Keratinocyte (primary cell): ENCODE measurements at regions not wholly inside any gene's neighbourhood (a gene's known extent, or its start where the extent isn't known, plus 50 kb on each side); places are given as distances from the start of the nearest gene placed in this dataset.

Source experiments
- DNase-seq: peaks from one replicate; pipeline ENCODE4 v3.0.0-alpha.2; 2011; ENCODE audit warnings: low read depth, missing footprints, low spot score
- FAIRE-seq: peaks from 2 replicates; lab custom pipeline; 2011; peaks lifted over from hg19 to GRCh38; lab: Jason Lieb, UNC
- H2AFZ ChIP-seq: 2 replicates; pipeline ENCODE4 v1.6.0; 2012; ENCODE audit warnings: low read length, control low read depth, inconsistent platforms; ENCODE audit not compliant: control insufficient read depth
- H3K27ac ChIP-seq: 2 replicates; pipeline ENCODE4 v1.5.1; 2011; ENCODE audit warnings: low read length; ENCODE audit not compliant: control insufficient read depth, insufficient read depth
- H3K27me3 ChIP-seq: 3 replicates; pipeline ENCODE4 v1.6.0; 2011; ENCODE audit warnings: low read length; ENCODE audit not compliant: control insufficient read depth, insufficient read depth; ENCODE audit errors: extremely low read depth
- H3K36me3 ChIP-seq, 2 experiments: 2 replicates in 1 of 2; 3 replicates in 1 of 2; pipeline ENCODE4 v1.5.1; 2011; ENCODE audit warnings: low read length in 2 of 2, mild to moderate bottlenecking in 1 of 2; ENCODE audit not compliant: control insufficient read depth in 2 of 2, insufficient read depth in 2 of 2; ENCODE audit errors: extremely low read depth in 1 of 2
- H3K4me1 ChIP-seq: 3 replicates; pipeline ENCODE4 v1.5.1; 2011; ENCODE audit warnings: low read length; ENCODE audit not compliant: control insufficient read depth, insufficient read depth; ENCODE audit errors: extremely low read depth
- H3K4me2 ChIP-seq: 3 replicates; pipeline ENCODE4 v1.6.0; 2011; ENCODE audit warnings: low read depth, low read length; ENCODE audit not compliant: control insufficient read depth, insufficient read depth; ENCODE audit errors: extremely low read depth
- H3K4me3 ChIP-seq, 3 experiments: fragments of 200-600 bp in 1 of 3; sonication (generic) in 1 of 3; 2 replicates in 2 of 3; 3 replicates in 1 of 3; pipeline ENCODE4 v1.5.1; 2011 to 2016; ENCODE audit warnings: low read length in 3 of 3, mild to moderate bottlenecking in 3 of 3, control low read depth in 2 of 3, inconsistent platforms in 1 of 3, low read depth in 1 of 3, mixed read lengths in 1 of 3, mixed run types in 1 of 3, moderate library complexity in 1 of 3; ENCODE audit not compliant: control insufficient read depth in 2 of 3, insufficient read depth in 2 of 3; ENCODE audit errors: extremely low read depth in 1 of 3
- H3K79me2 ChIP-seq: 2 replicates; pipeline ENCODE4 v1.6.0; 2012; ENCODE audit warnings: low read length; ENCODE audit not compliant: control insufficient read depth, insufficient read depth
- H3K9ac ChIP-seq: 3 replicates; pipeline ENCODE4 v1.6.0; 2011; ENCODE audit warnings: low read length; ENCODE audit not compliant: control insufficient read depth, insufficient read depth; ENCODE audit errors: extremely low read depth
- H3K9me1 ChIP-seq: 3 replicates; pipeline ENCODE4 v1.6.0; 2011; ENCODE audit warnings: low read length; ENCODE audit not compliant: control insufficient read depth, insufficient read depth; ENCODE audit errors: extremely low read depth
- H3K9me3 ChIP-seq: 2 replicates; pipeline ENCODE4 v1.5.1; 2012; ENCODE audit warnings: low read depth, low read length; ENCODE audit not compliant: control insufficient read depth
- H4K20me1 ChIP-seq: 3 replicates; pipeline ENCODE4 v1.6.0; 2011; ENCODE audit warnings: low read length; ENCODE audit not compliant: control insufficient read depth, insufficient read depth; ENCODE audit errors: extremely low read depth
- CTCF ChIP-seq, 3 experiments: IDR thresholded peaks in 1 of 3; conservative IDR thresholded peaks in 1 of 3; optimal IDR thresholded peaks in 1 of 3; 2 replicates in 2 of 3; 3 replicates in 1 of 3; pipeline versions ENCODE3 to v1.5.1; 2011; ENCODE audit warnings: low read length in 3 of 3, mild to moderate bottlenecking in 3 of 3, moderate library complexity in 2 of 3, control low read depth in 1 of 3, inconsistent platforms in 1 of 3; ENCODE audit not compliant: insufficient read depth in 2 of 3; ENCODE audit errors: extremely low read depth in 1 of 3
- EZH2 ChIP-seq: IDR thresholded peaks from one replicate; pipeline ENCODE4 v1.6.1; 2012; ENCODE audit warnings: inconsistent platforms, mild to moderate bottlenecking, low read length, moderate library complexity
- dilution Hi-C: fragments of 300-500 bp; cut with MboI; formaldehyde crosslinking; loops from one replicate; pipeline ENCODE4 v1.7.0; 2020; ENCODE audit warnings: low sequenced_read_pairs; ENCODE audit not compliant: extremely low pct_ligation_motif_present

- Histone ChIP-seq H2AFZ (no peak overlapping the region), H3K27ac (no peak overlapping the region), H4K20me1 (no peaks in the 10 kb centered on the region), H3K9me3 (no peaks in the 10 kb centered on the region), H3K36me3 (no peaks in the 10 kb centered on the region), H3K27me3 (no peaks in the 10 kb centered on the region), H3K79me2 (no peaks in the 10 kb centered on the region), H3K9me1 (no peaks in the 10 kb centered on the region), H3K4me2 (no peak overlapping the region), H3K4me3 (no peak overlapping the region), H3K4me1 (no peaks in the 10 kb centered on the region), H3K9ac (no peak overlapping the region)
- TF ChIP-seq CTCF (optimal IDR thresholded peaks at IDR 0.05 in 1 of 3, IDR thresholded peaks at IDR 0.05 in 1 of 3, conservative IDR thresholded peaks at IDR 0.05 in 1 of 3; ENCODE audit: extremely low read depth in 1 of 3, insufficient read depth in 2 of 3, low read length in 3 of 3) (no peak), EZH2 (no peak)
- dilution Hi-C loops, result no loop called here
- FAIRE-seq, result no peak
- DNase-seq, result no peak
Measured at GRCh38 chr15:72965671-72966070, 86.6 kb upstream of the NEO1 start.

GRCh38 chr15:72964542-72964941, 87.7 kb upstream of the NEO1 start:
- no peaks in the 10 kb centered on the region for H3K36me3 ChIP-seq
- H3K9me1 ChIP-seq, result no peaks in the 10 kb centered on the region
- no peak overlapping the region for H3K27ac ChIP-seq
- FAIRE-seq (no peak), DNase-seq (no peak)
- H3K9ac ChIP-seq, result no peak overlapping the region
- H3K4me1 ChIP-seq, result no peaks in the 10 kb centered on the region
- H3K4me2 ChIP-seq, result no peak overlapping the region
- no peaks in the 10 kb centered on the region for H3K9me3 ChIP-seq
- TF ChIP-seq CTCF (optimal IDR thresholded peaks at IDR 0.05 in 1 of 3, IDR thresholded peaks at IDR 0.05 in 1 of 3, conservative IDR thresholded peaks at IDR 0.05 in 1 of 3; ENCODE audit: extremely low read depth in 1 of 3, insufficient read depth in 2 of 3, low read length in 3 of 3) (no peak), EZH2 (no peak)
- H3K4me3 ChIP-seq, result no peak overlapping the region
- dilution Hi-C loops, result no loop called here
- H3K79me2 ChIP-seq, result no peaks in the 10 kb centered on the region
- H2AFZ ChIP-seq, result no peak overlapping the region
- H3K27me3 ChIP-seq, result no peaks in the 10 kb centered on the region
- H4K20me1 ChIP-seq, result no peaks in the 10 kb centered on the region
